ENCODE measurements at regions not wholly inside any gene's neighbourhood (a gene's known extent, or its start where the extent isn't known, plus 50 kb on each side); places are given as distances from the start of the nearest gene placed in this dataset.

DNA sequence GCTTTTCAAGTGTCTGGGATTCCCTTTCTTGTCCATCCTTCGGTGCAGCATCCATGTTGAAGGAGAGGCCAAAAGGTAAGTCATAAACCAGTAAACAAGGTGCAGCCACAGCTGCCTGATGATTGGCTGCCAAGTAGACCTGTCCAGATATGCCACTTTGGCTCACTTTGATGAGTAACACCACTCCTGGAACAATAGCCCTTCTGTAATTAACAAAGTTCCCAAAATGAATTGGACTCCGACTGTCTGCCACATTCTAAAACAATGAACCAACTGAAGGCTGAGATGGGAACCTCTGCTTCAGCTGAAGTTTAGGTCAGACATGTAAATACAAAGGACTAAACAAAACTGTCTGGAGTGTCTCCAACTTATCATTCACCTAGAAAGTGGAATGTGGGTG is 82.2 kb upstream of the LGALSL start:
- DNase-seq (ENCODE audit: low read depth): no peak

DNA sequence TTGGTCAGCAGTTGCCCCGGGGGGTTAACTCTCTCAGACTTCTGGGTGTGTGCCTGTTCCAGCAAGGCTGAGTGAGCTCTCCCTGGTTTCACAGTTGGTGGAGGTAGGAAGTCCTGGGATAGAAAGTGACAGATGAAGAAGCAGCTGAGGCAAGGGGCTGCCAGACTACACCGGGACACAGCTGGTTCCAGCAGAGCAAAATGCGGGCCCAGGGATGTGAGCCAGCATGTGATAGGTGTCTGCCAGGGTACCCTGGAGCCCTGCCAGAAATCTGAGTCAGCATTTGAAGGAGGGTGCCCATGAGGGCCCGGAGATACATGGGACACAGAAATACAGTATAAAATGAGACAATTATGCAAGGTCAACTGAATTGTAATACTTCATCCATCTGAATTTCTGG is 79.3 kb upstream of the LGALSL start:
- DNase-seq (ENCODE audit: low read depth): no peak

DNA sequence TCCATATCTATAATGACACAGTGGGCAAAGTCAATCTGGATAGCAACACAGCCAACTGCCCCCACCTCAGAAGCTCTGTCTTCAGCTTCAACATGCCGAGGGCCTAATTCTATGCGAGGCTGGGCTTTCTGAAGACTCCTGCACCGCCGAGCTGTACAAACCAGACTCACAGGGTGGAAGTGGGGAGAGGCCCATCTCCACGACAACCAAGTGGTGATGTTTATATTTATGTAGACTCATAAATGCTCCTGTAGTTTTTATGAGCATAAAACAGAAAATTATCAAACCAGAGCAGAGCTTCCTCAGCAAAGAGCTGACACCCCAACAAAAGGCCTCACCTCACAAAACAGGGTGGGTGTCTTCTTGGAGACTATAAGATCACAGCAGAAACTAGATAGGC is 77.0 kb upstream of the LGALSL start:
- no peak for DNase-seq (ENCODE audit: low read depth)

DNA sequence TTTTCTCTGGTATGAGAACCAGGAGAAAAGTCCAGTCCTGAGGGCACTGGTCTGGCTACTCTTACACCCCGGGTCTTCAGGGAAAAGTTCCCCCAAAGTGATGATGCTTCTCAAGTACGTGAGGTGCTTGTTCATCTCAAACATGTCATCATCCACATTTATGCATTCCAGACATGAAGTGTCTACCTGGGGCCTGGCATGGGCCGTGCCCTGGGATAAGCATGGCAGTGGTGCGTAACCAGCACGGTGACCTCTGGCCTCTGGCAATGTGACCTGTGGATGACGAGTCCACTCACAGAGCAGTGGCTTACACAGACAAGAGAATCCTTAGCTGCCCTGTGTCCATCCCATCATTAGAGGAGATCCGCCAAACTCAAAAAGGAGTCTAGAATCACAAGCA is 74.8 kb upstream of the LGALSL start:
- no peak for DNase-seq (ENCODE audit: low read depth)

DNA sequence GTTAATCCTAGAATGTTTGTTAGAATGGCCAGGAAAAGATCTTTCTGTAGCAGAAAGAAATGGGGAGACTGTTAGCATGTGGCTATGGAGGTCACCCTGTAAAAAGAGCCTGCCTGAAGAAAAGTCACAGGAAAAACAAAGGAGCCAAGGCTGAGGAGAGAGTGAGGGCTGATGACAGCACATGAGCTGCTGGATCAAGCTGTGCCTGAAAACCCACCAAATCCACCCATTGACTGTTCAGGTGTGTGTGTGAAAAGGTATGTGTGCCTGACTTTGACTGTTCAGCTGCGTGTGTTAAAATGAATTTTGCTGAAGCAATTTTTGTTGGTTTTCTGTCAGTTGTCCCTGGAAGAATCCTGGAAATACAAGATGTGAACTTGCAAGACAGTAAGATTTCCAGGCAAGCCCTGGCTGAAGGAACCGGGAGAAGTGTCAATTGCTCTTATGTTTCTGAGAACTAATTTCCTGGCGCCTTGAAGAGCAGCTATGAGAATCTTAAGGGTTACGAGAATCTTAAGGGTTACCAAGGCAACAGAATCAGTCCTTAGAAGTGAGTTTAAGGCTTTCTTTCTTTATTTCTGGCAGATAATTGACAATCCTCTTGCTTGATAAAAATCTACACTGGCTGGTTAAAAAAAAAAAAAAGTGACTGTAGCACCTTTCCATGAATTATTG is 73.0 kb upstream of the LGALSL start:
- no peak for DNase-seq (ENCODE audit: low read depth)

DNA sequence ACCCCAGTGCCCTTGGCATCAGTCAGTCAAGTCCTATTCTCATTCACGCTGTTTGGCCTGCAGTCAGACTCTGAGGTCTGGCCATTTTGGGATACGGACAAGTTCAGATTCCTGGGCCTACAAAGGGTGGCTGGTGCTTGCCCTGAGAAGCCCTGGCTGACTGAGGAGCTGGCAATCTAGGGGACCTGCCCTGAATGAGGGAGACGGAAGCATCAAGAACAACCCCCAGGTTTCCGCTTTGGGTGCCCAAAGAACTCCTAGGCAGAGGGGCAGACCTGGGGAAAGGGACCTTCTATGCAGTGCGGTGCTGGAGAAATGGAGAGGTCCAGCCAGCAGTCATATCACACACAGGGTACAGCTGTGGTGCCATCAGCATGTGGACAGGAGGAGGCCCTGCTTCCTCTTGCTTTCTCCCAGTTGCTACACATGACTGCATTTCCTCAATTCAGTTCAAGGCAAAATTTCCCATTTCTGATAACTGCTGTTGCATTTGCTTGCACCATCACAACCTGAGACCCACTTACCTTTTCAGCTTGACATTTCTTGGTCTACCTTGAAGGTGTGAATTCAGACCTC is 70.9 kb upstream of the LGALSL start:
- DNase-seq (ENCODE audit: low read depth): no peak

DNA sequence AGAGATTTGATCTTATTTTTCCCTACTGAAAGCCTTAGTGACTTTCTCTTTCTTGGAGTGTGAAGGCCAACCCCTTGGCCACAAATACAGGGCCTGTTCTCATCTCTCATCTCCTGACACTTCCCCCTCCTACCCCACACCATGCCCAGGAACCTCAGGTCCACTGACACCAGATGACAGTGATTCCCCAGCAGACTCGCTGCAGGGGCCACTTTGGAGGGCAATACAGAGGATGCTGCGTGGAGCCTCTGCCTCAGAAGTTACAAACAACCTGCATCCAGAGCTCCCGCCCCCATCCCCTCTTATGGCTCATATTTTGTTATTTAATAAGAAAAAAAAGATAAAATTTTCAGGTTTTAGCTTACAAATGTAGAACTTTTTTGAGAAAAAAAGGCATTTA is 70.1 kb upstream of the LGALSL start:
- DNase-seq (ENCODE audit: low read depth): no peak

DNA sequence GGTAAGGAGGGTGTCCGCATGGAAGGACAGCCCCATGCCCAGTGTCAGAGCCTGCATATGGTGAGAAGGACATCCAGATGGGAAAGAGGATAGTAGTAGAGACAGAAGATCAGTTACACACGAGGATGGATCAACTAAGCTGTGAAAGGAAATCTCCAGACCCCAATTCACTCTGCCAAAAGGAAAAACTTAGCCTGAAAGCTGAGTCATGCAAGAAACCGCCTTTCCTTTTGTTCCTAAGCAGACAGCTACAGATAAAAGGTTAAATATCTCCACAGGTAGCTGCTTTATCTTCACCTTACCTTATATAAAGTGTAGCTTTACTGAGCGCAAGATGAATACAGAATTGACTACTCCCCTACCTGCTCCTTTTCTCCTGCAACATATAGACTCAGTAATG is 67.3 kb upstream of the LGALSL start:
- DNase-seq (ENCODE audit: low read depth): no peak

DNA sequence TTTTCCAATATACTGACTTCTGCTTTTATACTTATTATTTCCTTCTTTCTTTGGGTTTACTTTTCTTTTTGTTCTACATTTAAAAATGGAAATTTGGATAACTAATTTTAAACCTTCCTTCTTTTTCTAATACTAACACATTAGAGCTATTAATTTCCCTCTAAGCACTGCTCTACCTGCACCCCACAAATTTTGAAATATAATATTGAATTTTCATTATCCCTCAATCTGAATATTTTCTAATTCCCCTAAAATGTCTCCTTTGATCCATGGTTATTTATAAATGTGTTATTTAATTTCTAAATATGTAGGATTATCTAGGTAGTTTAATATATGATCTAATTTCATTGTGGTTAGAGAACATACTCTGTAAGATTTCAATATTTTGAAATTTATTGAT is 63.4 kb upstream of the LGALSL start:
- DNase-seq (ENCODE audit: low read depth): no peak

DNA sequence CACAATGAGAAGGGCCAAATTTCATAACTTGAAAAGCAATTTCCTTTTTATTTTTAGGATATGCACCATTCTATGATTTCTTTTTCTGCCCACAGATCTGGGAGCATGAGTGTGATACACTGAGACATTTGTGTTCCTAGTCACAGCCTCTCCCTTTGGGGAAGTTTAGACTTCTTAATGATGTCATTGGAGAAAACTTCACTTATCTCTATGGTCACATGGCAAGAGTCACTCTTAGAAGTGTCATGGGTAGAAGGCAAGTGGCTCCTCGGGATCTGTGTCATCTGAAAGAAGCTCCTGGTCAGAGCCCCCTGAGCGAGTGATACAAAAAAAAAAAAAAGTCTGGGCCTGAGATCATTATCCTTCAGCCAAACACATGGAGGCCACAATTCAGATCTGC is 62.5 kb upstream of the LGALSL start:
- no peak for DNase-seq (ENCODE audit: low read depth)

DNA sequence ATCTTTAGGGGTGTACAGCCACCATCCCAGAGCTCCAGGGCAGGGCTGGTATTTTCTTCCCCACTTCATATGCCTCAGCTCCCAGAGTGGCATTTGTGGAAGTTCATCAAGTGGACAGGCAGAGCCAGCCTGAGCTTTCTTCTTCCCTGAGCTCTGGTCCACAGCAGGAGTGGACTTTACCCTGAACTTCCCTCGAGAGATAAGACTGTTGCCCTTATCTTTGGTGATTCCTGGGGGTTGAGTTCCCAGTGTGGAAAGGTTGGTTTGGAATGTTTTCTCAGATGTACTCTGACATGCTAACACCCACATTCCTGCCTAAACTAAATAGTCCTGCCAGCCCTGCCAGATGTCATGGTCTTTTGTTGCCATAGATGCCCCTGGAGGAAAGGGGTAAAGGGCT is 62.0 kb upstream of the LGALSL start:
- no peak for DNase-seq (ENCODE audit: low read depth)

DNA sequence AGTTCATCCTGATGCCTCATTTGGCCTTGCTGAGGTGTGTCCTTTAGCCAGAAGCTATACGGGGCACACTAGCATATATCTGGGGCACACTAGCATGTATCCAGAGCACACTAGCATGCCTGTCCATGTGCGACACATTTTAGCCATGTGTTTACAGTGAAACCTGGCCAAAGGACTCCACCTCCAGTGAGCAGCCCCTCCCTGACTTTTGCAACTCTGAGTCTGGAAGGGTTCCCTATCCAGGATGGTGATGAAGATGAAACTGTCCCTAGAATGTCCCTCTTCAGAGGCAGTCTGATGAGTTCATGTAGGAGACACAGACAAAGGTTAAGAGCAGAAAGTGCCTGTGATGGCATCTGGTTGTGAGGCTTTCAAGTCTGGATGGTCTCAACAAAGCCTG is 61.4 kb upstream of the LGALSL start:
- DNase-seq (ENCODE audit: low read depth): no peak

DNA sequence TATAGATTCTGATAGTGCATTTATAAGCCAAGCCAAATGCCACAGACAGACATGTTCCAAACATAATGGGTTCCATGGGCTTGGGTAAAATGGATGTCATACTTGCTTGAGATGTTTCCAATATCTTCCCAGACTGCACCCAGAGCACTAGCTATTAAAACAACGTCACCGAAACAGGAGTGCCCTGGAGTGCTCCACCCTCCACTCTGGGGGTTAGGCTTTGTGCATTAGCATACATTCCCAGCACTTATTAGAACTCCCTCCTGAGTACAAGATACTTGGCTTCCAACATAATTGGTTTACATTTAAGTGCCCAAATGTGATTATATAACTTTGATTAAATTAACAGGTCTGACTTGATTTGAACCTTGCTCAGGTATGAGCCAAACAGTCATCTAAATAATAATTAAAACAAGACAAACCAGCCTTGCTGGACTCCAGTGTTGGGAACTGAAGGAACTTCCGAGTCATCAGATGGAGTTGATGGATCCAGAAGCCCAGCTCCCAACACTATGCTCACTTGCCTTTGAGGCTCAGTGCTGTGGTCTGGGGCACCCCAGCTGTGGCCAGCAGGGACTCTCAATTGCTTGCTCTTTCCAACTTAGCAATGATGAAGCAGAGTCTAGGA is 60.5 kb upstream of the LGALSL start:
- DNase-seq (ENCODE audit: low read depth): no peak

DNA sequence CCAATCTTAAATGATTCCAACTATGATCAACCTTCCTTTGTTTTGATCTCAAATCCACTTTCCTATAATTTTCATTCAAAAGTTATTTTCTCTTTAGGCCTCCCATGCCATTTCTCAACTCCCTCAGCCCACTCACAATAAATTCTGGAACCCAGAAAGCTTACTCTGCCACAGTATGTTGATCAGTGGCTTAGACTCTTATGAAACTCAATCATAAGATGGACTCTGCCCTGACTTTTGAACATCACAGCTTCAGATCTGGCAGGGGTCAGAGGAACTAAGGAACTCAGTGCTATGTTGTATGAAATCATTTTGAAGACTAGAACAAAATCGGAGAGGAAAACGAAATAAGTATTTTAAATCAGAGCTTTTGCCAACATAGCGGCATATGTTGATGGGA is 59.8 kb upstream of the LGALSL start:
- no peak for DNase-seq (ENCODE audit: low read depth)

DNA sequence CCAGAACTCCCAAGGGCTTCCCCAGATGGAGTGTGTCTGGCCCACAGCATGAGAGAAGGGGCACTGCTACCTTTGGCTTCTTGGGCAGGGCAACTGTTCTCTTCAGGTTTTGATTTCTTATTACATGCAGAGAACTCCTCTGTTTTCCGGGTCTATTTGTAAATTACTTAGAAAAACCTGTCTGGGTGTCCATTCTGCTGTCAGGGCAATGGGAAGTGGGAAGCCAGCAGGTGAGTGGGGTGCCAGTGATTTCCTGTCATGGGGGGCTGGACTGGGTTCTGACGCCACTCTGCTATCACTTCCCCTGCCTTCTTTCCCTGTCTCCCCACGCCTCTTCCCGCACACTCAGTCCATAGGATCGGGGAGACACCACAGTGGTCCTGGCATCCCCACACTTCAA is 58.0 kb upstream of the LGALSL start:
- DNase-seq (ENCODE audit: low read depth): no peak

DNA sequence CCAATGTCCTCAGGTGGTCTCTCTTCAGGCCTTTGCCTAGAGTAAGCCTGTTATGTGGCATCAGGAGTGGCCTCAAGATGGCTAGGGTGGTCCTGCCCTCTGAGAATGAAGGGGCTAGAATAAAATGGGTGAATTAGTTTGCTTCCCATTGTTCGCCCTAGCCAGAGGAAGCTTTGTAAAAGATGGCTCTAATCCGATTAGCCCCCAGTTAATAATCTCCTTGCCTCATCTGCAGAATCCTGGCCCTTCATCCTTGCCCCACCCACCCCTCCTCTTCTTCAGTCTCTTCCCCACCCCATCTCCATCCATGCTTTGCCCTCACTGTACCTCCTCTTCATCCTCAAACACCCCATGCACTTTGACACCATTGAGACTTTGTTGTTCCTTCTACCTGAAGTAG is 57.4 kb upstream of the LGALSL start:
- no peak for DNase-seq (ENCODE audit: low read depth)

DNA sequence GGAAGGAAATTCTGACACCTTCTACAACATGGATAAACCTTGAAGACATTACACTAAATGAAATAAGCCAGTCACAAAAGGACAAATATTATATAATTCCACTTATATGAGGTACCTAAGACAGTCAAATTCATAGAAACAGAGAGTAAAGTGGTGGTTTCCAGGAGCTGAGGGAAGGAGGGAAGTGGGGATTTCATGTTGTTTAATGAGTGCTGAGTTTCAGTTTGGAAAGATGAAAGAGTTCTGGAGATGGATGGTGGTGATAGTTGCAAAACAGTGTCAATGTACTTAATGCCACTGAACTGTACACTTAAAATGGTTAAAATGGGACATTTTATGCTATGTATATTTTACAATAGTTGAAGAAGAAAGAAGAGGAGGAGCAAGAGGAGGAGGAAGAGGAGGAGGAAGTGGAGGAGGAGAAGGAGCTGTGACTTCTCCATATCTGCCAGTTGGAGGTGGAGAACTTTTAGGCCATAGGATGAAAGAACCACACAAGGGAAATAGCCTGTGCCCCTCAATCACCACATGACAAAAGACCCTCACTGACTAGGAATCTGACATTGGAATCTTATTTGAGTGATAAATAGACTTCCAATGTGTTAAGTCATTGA is 55.3 kb upstream of the LGALSL start:
- no peak for DNase-seq (ENCODE audit: low read depth)

DNA sequence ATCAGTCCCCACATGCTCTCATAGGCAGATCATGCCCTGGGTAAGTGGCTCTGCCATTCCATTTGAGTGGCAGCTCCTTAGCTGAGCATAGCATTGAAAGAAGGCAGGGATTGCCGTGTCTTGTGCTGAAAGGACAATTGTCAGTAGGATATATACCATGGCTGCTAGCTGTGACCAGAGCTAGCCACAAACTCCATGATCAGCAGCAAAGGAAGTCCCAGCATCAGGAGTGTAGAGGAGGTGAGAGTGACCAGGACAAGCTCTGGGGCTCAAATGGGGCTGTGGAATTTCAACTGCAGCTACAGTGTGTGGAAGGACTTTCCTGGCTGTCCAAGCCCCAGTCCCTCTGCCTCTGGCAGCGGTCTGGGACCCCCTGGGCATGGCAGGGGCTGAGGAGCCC is 54.4 kb upstream of the LGALSL start:
- no peak for DNase-seq (ENCODE audit: low read depth)

DNA sequence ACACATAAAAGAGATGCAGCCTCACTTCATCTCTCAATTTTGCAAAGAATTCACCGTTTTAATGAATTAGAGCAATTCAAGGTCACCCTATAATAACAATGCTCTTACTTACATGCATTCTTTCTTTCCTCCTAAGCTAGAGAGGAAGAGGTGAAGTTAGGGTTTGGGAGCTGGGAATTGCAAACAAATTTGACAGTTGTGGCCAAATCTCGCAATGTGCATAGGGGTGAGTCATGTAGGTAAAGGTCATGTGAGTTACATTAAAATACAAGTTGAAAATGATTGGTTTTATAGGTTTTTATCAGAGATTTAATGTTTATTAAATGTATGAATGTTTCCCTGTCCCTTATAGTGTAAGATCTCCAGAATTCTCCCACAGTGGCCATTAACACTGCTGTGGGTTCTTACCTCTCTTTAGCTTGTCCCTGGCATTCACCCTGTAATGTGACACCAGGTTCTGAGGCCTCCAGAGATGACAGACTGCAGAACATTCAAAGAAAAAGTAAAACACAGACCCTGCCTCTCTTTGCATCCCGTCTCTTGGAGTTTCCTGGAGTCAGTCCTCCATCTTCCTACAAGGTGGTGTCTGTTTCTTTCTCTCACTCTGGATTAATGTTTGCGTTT is 53.7 kb upstream of the LGALSL start:
- no peak for DNase-seq (ENCODE audit: low read depth)

DNA sequence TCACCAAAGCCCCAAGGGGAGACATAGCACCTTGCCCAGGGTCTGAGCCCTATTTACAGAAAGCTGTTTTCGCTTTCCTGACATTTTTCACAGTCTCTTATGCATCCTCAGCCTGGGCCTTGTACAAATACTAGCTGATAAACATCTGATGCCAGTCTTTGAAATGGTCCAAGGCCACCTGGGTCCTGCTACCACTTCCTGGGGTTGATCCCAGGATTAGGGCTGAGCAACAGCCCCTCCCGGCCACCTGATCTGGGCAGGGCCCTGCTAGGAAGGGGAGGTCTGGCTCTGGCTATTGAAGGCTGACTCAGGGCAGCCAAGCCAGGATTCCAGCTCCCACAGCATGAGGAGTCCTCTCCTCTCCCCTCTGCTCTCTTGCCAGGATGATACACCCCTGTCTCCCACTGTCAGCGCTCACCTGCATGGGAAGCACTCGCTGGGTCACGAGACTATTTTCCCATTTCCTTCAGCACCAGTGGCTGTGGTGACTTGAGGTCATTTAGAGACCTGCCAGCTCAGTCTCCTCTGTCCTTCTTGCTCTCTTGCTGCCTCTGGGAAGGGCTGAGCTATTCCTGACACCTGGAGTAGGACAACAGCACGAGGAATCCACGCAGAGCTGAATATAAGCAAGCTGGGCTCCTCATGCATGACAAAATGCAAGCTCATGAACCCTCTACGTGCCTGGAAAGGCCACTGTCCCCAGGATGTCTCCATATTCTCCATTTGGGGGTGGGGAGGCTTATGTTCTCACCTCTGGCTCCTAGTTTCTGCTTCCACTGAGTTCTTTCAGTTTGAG is 53.0 kb upstream of the LGALSL start:
- no peak for DNase-seq (ENCODE audit: low read depth)

DNA sequence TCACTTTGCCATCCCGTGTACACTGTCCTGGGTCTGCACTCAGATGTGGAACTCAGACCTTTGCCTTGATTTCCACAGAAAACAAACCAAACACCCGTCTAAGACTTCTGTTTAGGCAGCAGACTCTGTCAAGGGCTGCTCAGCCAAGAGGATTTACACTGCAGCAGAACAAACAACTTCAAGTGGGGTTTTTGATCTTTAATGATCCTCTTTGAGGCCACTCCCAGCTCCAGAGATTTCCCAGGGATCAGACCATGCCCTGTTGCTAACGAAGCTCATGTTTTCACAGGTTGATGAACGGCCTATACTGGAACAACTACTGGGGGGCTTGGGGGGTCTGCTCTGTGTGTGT is 52.5 kb upstream of the LGALSL start:
- no peak for DNase-seq (ENCODE audit: low read depth)

DNA sequence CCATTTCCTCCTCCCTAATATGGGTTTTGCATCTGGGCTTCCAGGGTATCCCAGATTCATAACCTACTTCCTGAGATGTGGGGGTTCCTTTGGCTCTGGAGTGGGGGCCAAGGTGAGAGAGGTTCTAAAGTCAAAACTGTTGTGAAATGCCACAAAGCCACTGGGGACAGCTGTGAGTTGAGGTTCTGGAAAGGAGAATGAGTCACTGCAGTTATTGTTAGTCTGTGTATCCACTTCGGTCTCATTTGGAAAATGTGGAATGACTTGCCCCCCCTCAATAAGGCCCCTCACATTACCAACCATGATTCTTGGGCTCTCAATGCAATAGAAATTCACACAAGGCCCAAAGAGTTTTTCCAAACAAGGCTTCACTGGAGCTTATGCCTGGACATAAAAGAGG is 51.1 kb upstream of the LGALSL start:
- no peak for DNase-seq (ENCODE audit: low read depth)
